ENCODE measurements at regions not wholly inside any gene's neighbourhood (a gene's known extent, or its start where the extent isn't known, plus 50 kb on each side); places are given as distances from the start of the nearest gene placed in this dataset.

- no peak overlapping the region for H3K27ac ChIP-seq (ENCODE audit: insufficient read depth, low read length)
- no peak overlapping the region for H4K8ac ChIP-seq (ENCODE audit: low read depth in 2 of 2, low read length in 2 of 2)
- H3K56ac ChIP-seq (ENCODE audit: extremely low read depth, insufficient read depth, low read length), result no peak overlapping the region
- H4K91ac ChIP-seq (ENCODE audit: insufficient read depth, low read depth, low read length), result no peak overlapping the region
- no peak overlapping the region for H2BK20ac ChIP-seq (ENCODE audit: low read depth, low read length)
- H2BK5ac ChIP-seq (ENCODE audit: low read depth, low read length, poor library complexity, severe bottlenecking), result no peak overlapping the region
- no TSS peak for BruUV-seq (replicated peaks)
- dilution Hi-C loops (cut with HindIII; ENCODE audit: low sequenced_read_pairs, unreplicated experiment), result no loop called here
- H3K9me1 ChIP-seq (ENCODE audit: insufficient read depth, low read length), result no peaks in the 10 kb centered on the region
- H3K4ac ChIP-seq (ENCODE audit: low read depth, low read length), result no peak overlapping the region
- H2AK9ac ChIP-seq (replicated peaks; ENCODE audit: low read depth, low read length, poor library complexity), result no peak overlapping the region
- H3K9ac ChIP-seq (ENCODE audit: low read depth, low read length), result no peak overlapping the region
- TF ChIP-seq CTCF (conservative IDR thresholded peaks at IDR 0.05; ENCODE audit: low read depth, low read length) (no peak), MAZ (IDR thresholded peaks at IDR 0.05; ENCODE audit: borderline replicate concordance, low read depth, low read length) (no peak), NFE2L2 (IDR thresholded peaks at IDR 0.05; ENCODE audit: low read depth, low read length) (no peak)
- H3K36me3 ChIP-seq (ENCODE audit: control insufficient read depth, insufficient read depth, low read length), result no peaks in the 10 kb centered on the region
- no peaks in the 10 kb centered on the region; the same call in 1 of the 2 replicates for H3K4me1 ChIP-seq (ENCODE audit: control insufficient read depth, insufficient read depth, low read length)
- no peak overlapping the region for H2BK15ac ChIP-seq (ENCODE audit: low read depth, low read length)
- H3K14ac ChIP-seq (replicated peaks; ENCODE audit: low read depth, low read length), result no peak overlapping the region
- in situ Hi-C loops (cut with MboI; ENCODE audit: low sequenced_read_pairs), result no loop called here
- no peak overlapping the region for H3K23ac ChIP-seq (ENCODE audit: low read depth, low read length)
- H3K18ac ChIP-seq (ENCODE audit: low read depth, low read length), result no peak overlapping the region
- ChIA-PET CTCF (no interaction called here), POLR2A (ENCODE audit: unreplicated experiment) (no interaction called here)
- no peak overlapping the region for H2AFZ ChIP-seq (replicated peaks; ENCODE audit: low read length, poor library complexity)
- H3K79me1 ChIP-seq (ENCODE audit: low read depth in 1 of 2, low read length in 2 of 2), result no peaks in the 10 kb centered on the region
- H3K9me3 ChIP-seq (ENCODE audit: control insufficient read depth, insufficient read depth, low read length), result no peaks in the 10 kb centered on the region
- H4K5ac ChIP-seq (ENCODE audit: low read depth, low read length), result no peak overlapping the region
- ATAC-seq (ENCODE audit: low read depth), result no peak
- intact Hi-C loops (cut with micrococcal nuclease), result no loop called here
- H4K20me1 ChIP-seq (ENCODE audit: insufficient read depth, low read length), result no peaks in the 10 kb centered on the region
- H2AK5ac ChIP-seq (ENCODE audit: low read depth, low read length), result no peak overlapping the region
- DNase-seq, result no peak
- WGBS, 2 experiments (ENCODE audit: extremely low coverage in 2 of 2, insufficient read length in 1 of 2), result 40% methylated on average over 2 of the region's 7 CpGs; no CpG with 5 or more reads in 1 of the 2 experiments
- no peak overlapping the region for H2BK120ac ChIP-seq (ENCODE audit: low read depth, low read length)
- H3K4me2 ChIP-seq (ENCODE audit: low read depth, low read length), result no peak overlapping the region
- H3K27me3 ChIP-seq (ENCODE audit: control insufficient read depth, insufficient read depth, low read length), result 0 out of 2 replicates have a peak, but pooled peaks cover 2% of the 10 kb centered on the region
- H3K4me3 ChIP-seq (ENCODE audit: insufficient read depth, low read depth, low read length), result no peak overlapping the region
Observed at GRCh38 chr7:131848033-131848432, 291.6 kb upstream of the PODXL start.

All from IMR-90 (cell line).